Ovary (tissue), 3 donors: ENCODE measurements at regions not wholly inside any gene's neighbourhood (a gene's known extent, or its start where the extent isn't known, plus 50 kb on each side); places are given as distances from the start of the nearest gene placed in this dataset.

Experiments used
- EP300 ChIP-seq: sonication (generic); formaldehyde crosslinking; IDR thresholded peaks from one replicate; pipeline ENCODE4 v1.6.1; 2017; ENCODE audit warnings: antibody characterized with exemption
- POLR2A ChIP-seq: fragments of 450-650 bp; IDR thresholded peaks from one replicate; pipeline ENCODE4 v1.6.1; 2017; ENCODE audit warnings: antibody characterized with exemption, mild to moderate bottlenecking, moderate library complexity
- TF ChIP-seq, protein P1 (sequence below), 3 donors: fragments of 450-650 bp in 2 of 3; fragments of 200-600 bp in 1 of 3; IDR thresholded peaks; one replicate each; pipeline versions ENCODE4 v1.5.1 to v1.8.0; 2016 to 2022; ENCODE audit warnings: antibody characterized with exemption in 3 of 3, mild to moderate bottlenecking in 1 of 3
- donor health status: DM: no; HTN: no; CAD: no.

DNA sequence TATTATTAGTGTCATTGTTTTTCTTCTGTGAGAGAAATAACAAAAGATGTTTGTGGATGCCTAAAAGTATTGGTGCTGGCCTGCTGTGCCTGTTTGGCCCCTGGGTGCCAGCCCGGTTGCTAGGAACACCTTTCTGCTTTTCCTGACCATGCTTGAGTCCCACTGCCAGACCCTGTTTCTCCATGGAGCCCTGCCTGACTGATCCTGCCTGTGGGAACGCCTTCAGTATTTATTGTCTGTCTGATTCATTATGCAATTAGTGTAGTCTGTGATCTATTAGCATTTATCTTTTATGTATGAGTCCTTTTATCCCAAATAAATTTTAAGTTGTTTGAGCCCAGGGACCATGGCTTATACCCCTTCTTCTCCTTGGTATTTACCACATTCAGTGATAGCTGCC, 98.6 kb upstream of the MPPED2 start:
- TF ChIP-seq, protein P1, sequence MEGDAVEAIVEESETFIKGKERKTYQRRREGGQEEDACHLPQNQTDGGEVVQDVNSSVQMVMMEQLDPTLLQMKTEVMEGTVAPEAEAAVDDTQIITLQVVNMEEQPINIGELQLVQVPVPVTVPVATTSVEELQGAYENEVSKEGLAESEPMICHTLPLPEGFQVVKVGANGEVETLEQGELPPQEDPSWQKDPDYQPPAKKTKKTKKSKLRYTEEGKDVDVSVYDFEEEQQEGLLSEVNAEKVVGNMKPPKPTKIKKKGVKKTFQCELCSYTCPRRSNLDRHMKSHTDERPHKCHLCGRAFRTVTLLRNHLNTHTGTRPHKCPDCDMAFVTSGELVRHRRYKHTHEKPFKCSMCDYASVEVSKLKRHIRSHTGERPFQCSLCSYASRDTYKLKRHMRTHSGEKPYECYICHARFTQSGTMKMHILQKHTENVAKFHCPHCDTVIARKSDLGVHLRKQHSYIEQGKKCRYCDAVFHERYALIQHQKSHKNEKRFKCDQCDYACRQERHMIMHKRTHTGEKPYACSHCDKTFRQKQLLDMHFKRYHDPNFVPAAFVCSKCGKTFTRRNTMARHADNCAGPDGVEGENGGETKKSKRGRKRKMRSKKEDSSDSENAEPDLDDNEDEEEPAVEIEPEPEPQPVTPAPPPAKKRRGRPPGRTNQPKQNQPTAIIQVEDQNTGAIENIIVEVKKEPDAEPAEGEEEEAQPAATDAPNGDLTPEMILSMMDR (IDR thresholded peaks at IDR 0.05), result no peak
- TF ChIP-seq POLR2A (no peak), EP300 (no peak)
